ENCODE measurements at regions not wholly inside any gene's neighbourhood (a gene's known extent, or its start where the extent isn't known, plus 50 kb on each side); places are given as distances from the start of the nearest gene placed in this dataset.

- TF ChIP-seq, protein P1, sequence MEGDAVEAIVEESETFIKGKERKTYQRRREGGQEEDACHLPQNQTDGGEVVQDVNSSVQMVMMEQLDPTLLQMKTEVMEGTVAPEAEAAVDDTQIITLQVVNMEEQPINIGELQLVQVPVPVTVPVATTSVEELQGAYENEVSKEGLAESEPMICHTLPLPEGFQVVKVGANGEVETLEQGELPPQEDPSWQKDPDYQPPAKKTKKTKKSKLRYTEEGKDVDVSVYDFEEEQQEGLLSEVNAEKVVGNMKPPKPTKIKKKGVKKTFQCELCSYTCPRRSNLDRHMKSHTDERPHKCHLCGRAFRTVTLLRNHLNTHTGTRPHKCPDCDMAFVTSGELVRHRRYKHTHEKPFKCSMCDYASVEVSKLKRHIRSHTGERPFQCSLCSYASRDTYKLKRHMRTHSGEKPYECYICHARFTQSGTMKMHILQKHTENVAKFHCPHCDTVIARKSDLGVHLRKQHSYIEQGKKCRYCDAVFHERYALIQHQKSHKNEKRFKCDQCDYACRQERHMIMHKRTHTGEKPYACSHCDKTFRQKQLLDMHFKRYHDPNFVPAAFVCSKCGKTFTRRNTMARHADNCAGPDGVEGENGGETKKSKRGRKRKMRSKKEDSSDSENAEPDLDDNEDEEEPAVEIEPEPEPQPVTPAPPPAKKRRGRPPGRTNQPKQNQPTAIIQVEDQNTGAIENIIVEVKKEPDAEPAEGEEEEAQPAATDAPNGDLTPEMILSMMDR (IDR thresholded peaks at IDR 0.05) = peak in 3 of 4 experiments; percentile 67 to 91 (median 69)
- no peak for TF ChIP-seq POLR2A (IDR thresholded peaks at IDR 0.05)
Measured at GRCh38 chr10:108544500-108545120, 1378.7 kb downstream of the XPNPEP1 start.
